H1 (cell line): ENCODE measurements at regions not wholly inside any gene's neighbourhood (a gene's known extent, or its start where the extent isn't known, plus 50 kb on each side); places are given as distances from the start of the nearest gene placed in this dataset.

Experiments
- CTCF ChIA-PET: fragments of 300-600 bp; sonication (Branson Sonifier 250); formaldehyde crosslinking; loops from one replicate; lab custom pipeline; 2021; ENCODE audit not compliant: partially characterized antibody; lab: Charles Lee
- POLR2A ChIA-PET: fragments of 300-600 bp; sonication (Branson Sonifier 250); formaldehyde crosslinking; loops from one replicate; lab custom pipeline; 2021; ENCODE audit warnings: inconsistent platforms; ENCODE audit not compliant: partially characterized antibody; lab: Charles Lee
- DNase-seq, 2 experiments: peaks; one replicate each; pipeline versions ENCODE4 v3.0.0 to v3.0.0-alpha.2; 2010 to 2022; ENCODE audit warnings: low spot score in 2 of 2, low read depth in 1 of 2, mixed read lengths in 1 of 2
- FAIRE-seq: peaks from 2 replicates; lab custom pipeline; 2011; peaks lifted over from hg19 to GRCh38; lab: Jason Lieb, UNC
- H2AFZ ChIP-seq: 2 replicates; pipeline ENCODE4 v1.8.1; 2012; ENCODE audit warnings: low read length, inconsistent platforms
- H2AK5ac ChIP-seq: 2 replicates; pipeline ENCODE4 v1.6.1; 2013; ENCODE audit warnings: low read depth, low read length
- H2BK120ac ChIP-seq: replicated peaks from 2 replicates; pipeline ENCODE3; 2013; ENCODE audit warnings: low read depth, low read length, inconsistent platforms
- H2BK12ac ChIP-seq: 2 replicates; pipeline ENCODE4 v1.6.1; 2013; ENCODE audit warnings: low read depth, low read length
- H2BK15ac ChIP-seq: 2 replicates; pipeline ENCODE4 v1.6.1; 2013; ENCODE audit warnings: low read length
- H2BK20ac ChIP-seq: 2 replicates; pipeline ENCODE4 v1.6.1; 2013; ENCODE audit warnings: low read length
- H2BK5ac ChIP-seq: 2 replicates; pipeline ENCODE4 v1.6.1; 2013; ENCODE audit warnings: low read depth, low read length
- H3K14ac ChIP-seq: 2 replicates; pipeline ENCODE4 v1.6.1; 2013; ENCODE audit warnings: inconsistent platforms; ENCODE audit not compliant: insufficient read length
- H3K18ac ChIP-seq: 2 replicates; pipeline ENCODE4 v1.6.1; 2013; ENCODE audit warnings: low read length; ENCODE audit errors: extremely low read depth
- H3K23ac ChIP-seq: 2 replicates; pipeline ENCODE4 v1.6.1; 2013; ENCODE audit warnings: inconsistent platforms; ENCODE audit not compliant: insufficient read length
- H3K23me2 ChIP-seq: 2 replicates; pipeline ENCODE4 v1.6.1; 2013; ENCODE audit warnings: low read depth, low read length
- H3K27ac ChIP-seq: 2 replicates; pipeline ENCODE4 v1.6.1; 2011; ENCODE audit warnings: low read depth, low read length, inconsistent platforms
- H3K27me3 ChIP-seq, 4 experiments: replicated peaks in 1 of 4; 1 replicate in 1 of 4; 2 replicates in 3 of 4; pipeline versions ENCODE4 v1.6.1 to v1.8.1; 2011 to 2013; ENCODE audit warnings: low read length in 3 of 4, mild to moderate bottlenecking in 3 of 4, inconsistent platforms in 2 of 4, mixed read lengths in 2 of 4, moderate library complexity in 1 of 4; ENCODE audit not compliant: control insufficient read depth in 3 of 4, insufficient read depth in 3 of 4; ENCODE audit errors: extremely low read depth in 1 of 4
- H3K36me3 ChIP-seq, 4 experiments: 2 replicates each; pipeline versions ENCODE4 v1.6.1 to v1.8.1; 2011 to 2013; ENCODE audit warnings: mild to moderate bottlenecking in 4 of 4, low read length in 3 of 4, moderate library complexity in 2 of 4, control low read depth in 1 of 4, inconsistent platforms in 1 of 4; ENCODE audit not compliant: insufficient read depth in 4 of 4, control insufficient read depth in 2 of 4
- H3K4ac ChIP-seq: replicated peaks from 2 replicates; pipeline ENCODE3; 2013; ENCODE audit warnings: low read length, low read depth, mixed read lengths, inconsistent platforms; ENCODE audit not compliant: insufficient read length
- H3K4me1 ChIP-seq, 4 experiments: replicated peaks in 1 of 4; 1 replicate in 1 of 4; 2 replicates in 3 of 4; pipeline versions ENCODE4 v1.6.1 to v1.8.1; 2011 to 2013; ENCODE audit warnings: low read length in 3 of 4, inconsistent platforms in 2 of 4, mixed read lengths in 1 of 4; ENCODE audit not compliant: insufficient read depth in 4 of 4, control insufficient read depth in 3 of 4
- H3K4me2 ChIP-seq, 2 experiments: 2 replicates each; pipeline versions ENCODE4 v1.6.1 to v1.8.1; 2011 to 2013; ENCODE audit warnings: low read depth in 2 of 2, low read length in 2 of 2, control low read depth in 1 of 2, inconsistent platforms in 1 of 2, mild to moderate bottlenecking in 1 of 2; ENCODE audit not compliant: insufficient read depth in 1 of 2
- H3K4me3 ChIP-seq, 4 experiments: fragments of 200-600, 300-600 bp in 1 of 4; sonication (generic), shearing (Covaris generic), sonication (Bioruptor Twin) in 1 of 4; 2 replicates each; pipeline versions ENCODE4 v1.5.1 to v1.8.1; 2011 to 2016; ENCODE audit warnings: low read length in 4 of 4, low read depth in 3 of 4, control low read depth in 2 of 4, inconsistent platforms in 2 of 4, mild to moderate bottlenecking in 2 of 4, mixed read lengths in 1 of 4, moderate library complexity in 1 of 4; ENCODE audit not compliant: insufficient read depth in 2 of 4; ENCODE audit errors: extremely low read depth in 1 of 4
- H3K56ac ChIP-seq: replicated peaks from 2 replicates; pipeline ENCODE3; 2013; ENCODE audit warnings: low read depth, mild to moderate bottlenecking, mixed read lengths, low read length, inconsistent platforms; ENCODE audit not compliant: insufficient read length
- H3K79me1 ChIP-seq: 2 replicates; pipeline ENCODE4 v1.6.1; 2013; ENCODE audit warnings: low read depth, low read length, control low read depth
- H3K79me2 ChIP-seq, 2 experiments: 2 replicates each; pipeline versions ENCODE4 v1.6.1 to v1.8.1; 2012 to 2013; ENCODE audit warnings: low read length in 2 of 2, mild to moderate bottlenecking in 2 of 2, inconsistent platforms in 1 of 2; ENCODE audit not compliant: insufficient read depth in 2 of 2, control insufficient read depth in 1 of 2
- H3K9ac ChIP-seq, 4 experiments: replicated peaks in 1 of 4; 1 replicate in 1 of 4; 2 replicates in 3 of 4; pipeline versions ENCODE4 v1.6.1 to v1.8.1; 2011 to 2013; ENCODE audit warnings: low read depth in 3 of 4, low read length in 3 of 4, control low read depth in 2 of 4, mild to moderate bottlenecking in 2 of 4, moderate library complexity in 2 of 4, inconsistent platforms in 1 of 4; ENCODE audit errors: extremely low read depth in 1 of 4
- H3K9me3 ChIP-seq, 2 experiments: 2 replicates each; pipeline versions ENCODE4 v1.6.1 to v1.8.1; 2012 to 2013; ENCODE audit warnings: mild to moderate bottlenecking in 2 of 2, moderate library complexity in 2 of 2, control low read depth in 1 of 2, inconsistent platforms in 1 of 2, low read depth in 1 of 2, low read length in 1 of 2, mixed read lengths in 1 of 2; ENCODE audit not compliant: insufficient read depth in 2 of 2
- H4K20me1 ChIP-seq, 2 experiments: replicated peaks in 1 of 2; 2 replicates each; pipeline versions ENCODE3 to v1.8.1; 2011 to 2013; ENCODE audit warnings: inconsistent platforms in 2 of 2, low read length in 2 of 2, mild to moderate bottlenecking in 1 of 2; ENCODE audit not compliant: insufficient read depth in 2 of 2, control insufficient read depth in 1 of 2
- H4K5ac ChIP-seq: 2 replicates; pipeline ENCODE4 v1.6.1; 2013; ENCODE audit warnings: low read length, low read depth, mixed read lengths, inconsistent platforms; ENCODE audit not compliant: insufficient read length
- H4K8ac ChIP-seq: 2 replicates; pipeline ENCODE4 v1.8.0; 2013; ENCODE audit warnings: mild to moderate bottlenecking, moderate library complexity, low read length, inconsistent platforms; ENCODE audit not compliant: insufficient read depth; ENCODE audit errors: extremely low read depth
- H4K91ac ChIP-seq: replicated peaks from 2 replicates; pipeline ENCODE3; 2013; ENCODE audit warnings: low read length, mixed read lengths, inconsistent platforms; ENCODE audit not compliant: insufficient read length
- SAP30 ChIP-seq: fragments of 300-600 bp; sonication (generic); IDR thresholded peaks from 2 replicates; pipeline ENCODE4 v1.7.1; 2012; ENCODE audit warnings: low read length, moderate library complexity, mild to moderate bottlenecking, inconsistent platforms; ENCODE audit not compliant: insufficient read depth, insufficient replicate concordance
- ZNF274 ChIP-seq: IDR thresholded peaks from 2 replicates; pipeline ENCODE4 v1.7.0; 2012; ENCODE audit warnings: low read length, borderline replicate concordance; ENCODE audit errors: extremely low read depth
- WGBS, 2 experiments: shearing (Covaris generic) in 1 of 2; methylation state at CpG; one replicate each; pipeline versions ENCODE4 v1.1.6 to v1.1.7; 2013 to 2015; ENCODE audit warnings: low lambda C conversion rate in 2 of 2, mixed read lengths in 2 of 2, inconsistent platforms in 1 of 2, low coverage in 1 of 2, missing lambda C conversion rate in 1 of 2; ENCODE audit not compliant: insufficient replicate concordance in 2 of 2, insufficient coverage in 1 of 2, insufficient read length in 1 of 2; ENCODE audit errors: extremely low coverage in 1 of 2, missing lambda C conversion rate in 1 of 2; 5-methylcytosine and 5-hydroxymethylcytosine counted together

GRCh38 chrX:15167826-15168225, 102.1 kb downstream of the ASB9 start:
- no peak overlapping the region for H2BK12ac ChIP-seq
- no peak for DNase-seq
- H3K4me2 ChIP-seq = no peak overlapping the region
- no peak overlapping the region for H2BK5ac ChIP-seq
- no peaks in the 10 kb centered on the region for H3K79me1 ChIP-seq
- H2AK5ac ChIP-seq = no peak overlapping the region
- WGBS, 2 experiments = 90% methylated on average over 3 of the region's 3 CpGs; no CpG with 5 or more reads in 1 of the 2 experiments
- no peak overlapping the region for H4K5ac ChIP-seq
- no peaks in the 10 kb centered on the region for H3K23me2 ChIP-seq
- H3K4me3 ChIP-seq = no peak overlapping the region
- H3K4ac ChIP-seq = no peak overlapping the region
- H3K27ac ChIP-seq = no peak overlapping the region
- no peaks in the 10 kb centered on the region for H3K79me2 ChIP-seq
- H3K14ac ChIP-seq = no peak overlapping the region
- H2BK20ac ChIP-seq = no peak overlapping the region
- H3K27me3 ChIP-seq = no peaks in the 10 kb centered on the region
- no peak overlapping the region for H4K8ac ChIP-seq
- H4K20me1 ChIP-seq = no peaks in the 10 kb centered on the region
- CTCF ChIA-PET = no interaction called here
- H4K91ac ChIP-seq = no peak overlapping the region
- no peak for FAIRE-seq
- no peak overlapping the region for H2BK15ac ChIP-seq
- POLR2A ChIA-PET = no interaction called here
- no peak overlapping the region for H2BK120ac ChIP-seq
- no peak for TF ChIP-seq SAP30
- TF ChIP-seq ZNF274 = no peak
- H3K9ac ChIP-seq = no peak overlapping the region
- no peak overlapping the region for H3K56ac ChIP-seq
- no peaks in the 10 kb centered on the region for H3K9me3 ChIP-seq
- H3K18ac ChIP-seq = no peak overlapping the region
- no peaks in the 10 kb centered on the region for H3K36me3 ChIP-seq
- no peak overlapping the region for H3K23ac ChIP-seq
- H2AFZ ChIP-seq = no peak overlapping the region
- H3K4me1 ChIP-seq = no peaks in the 10 kb centered on the region
